Endometrium (tissue), 2 donors: ENCODE measurements at regions not wholly inside any gene's neighbourhood (a gene's known extent, or its start where the extent isn't known, plus 50 kb on each side); places are given as distances from the start of the nearest gene placed in this dataset.
"Not testable (repeated sequence)": the region's sequence is repeated elsewhere in the genome, so short reads cannot be mapped to it uniquely, and the experiment has no call there.

ENCODE experiments used
- FAIRE-seq: peaks from 2 replicates; lab custom pipeline; 2012; peaks lifted over from hg19 to GRCh38; lab: Jason Lieb, UNC
- donor health status: control.
- donor health status: control.

DNA sequence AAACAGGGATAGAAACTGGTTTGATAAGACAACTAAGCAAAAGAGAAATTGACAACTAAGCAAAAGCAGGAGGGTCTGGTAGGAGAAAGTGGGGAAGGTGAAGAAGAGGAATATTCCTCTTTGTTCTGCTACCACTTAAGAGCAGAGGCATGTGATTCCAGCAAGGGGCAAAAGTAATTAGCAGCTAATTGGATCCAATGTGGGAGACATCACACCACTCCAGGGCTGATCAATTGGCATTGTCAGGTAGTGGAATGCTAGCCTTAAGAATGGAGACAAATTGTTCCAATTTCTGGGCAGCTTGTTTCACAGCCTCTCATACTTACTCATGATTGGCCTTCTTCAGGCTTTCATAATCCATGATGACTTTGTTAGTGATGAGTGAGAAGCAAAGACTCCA, 547.1 kb upstream of the GCFC2 start:
- no peak for FAIRE-seq

DNA sequence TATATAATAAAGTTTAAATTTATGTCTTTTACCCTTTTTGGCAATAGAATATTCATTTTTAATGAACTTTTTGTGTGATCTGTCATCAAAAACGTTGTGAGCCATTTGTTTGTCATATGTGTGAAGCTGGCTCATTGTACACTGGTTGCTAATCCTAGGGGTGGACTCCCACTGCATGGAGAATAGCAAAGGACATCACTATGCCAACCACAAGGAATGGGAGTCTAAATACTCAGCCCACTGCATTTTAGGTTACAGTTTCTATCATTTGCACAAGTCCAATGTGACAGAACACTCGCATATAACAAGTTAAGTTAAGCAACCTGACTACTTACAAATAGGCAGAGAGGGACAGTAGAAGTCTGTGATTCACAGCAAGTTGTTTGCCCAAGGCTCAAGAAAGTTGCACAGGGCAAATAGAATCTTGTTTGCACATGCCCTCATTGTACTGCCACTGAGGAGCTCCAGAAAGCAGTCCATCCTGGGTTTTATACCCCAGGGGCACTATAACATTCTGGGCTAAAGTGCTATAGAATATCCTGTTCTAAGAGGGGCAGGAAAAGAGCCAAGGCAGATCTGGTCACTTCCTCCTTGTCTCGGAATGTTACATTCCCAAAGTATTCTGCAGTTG, 545.9 kb upstream of the GCFC2 start:
- no peak for FAIRE-seq

DNA sequence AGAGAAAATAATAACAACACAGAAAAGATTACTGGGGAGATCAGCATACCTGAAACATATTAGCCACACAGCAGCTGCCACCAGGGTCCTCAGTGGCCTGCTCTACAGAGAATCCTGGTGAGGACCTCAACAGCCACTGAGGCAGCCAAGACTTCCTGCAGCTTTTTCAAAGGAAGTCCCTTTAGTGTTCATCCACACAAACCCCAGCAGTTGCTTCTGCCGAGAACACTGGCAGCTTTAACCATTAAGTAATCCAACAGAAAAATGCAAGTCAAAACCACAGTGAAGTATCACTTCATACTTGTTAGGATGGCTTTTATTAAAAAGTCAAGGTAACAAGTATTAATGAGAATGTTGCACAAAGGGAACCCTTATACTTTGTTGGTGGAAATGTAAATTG, 542.0 kb upstream of the GCFC2 start:
- FAIRE-seq = no peak

DNA sequence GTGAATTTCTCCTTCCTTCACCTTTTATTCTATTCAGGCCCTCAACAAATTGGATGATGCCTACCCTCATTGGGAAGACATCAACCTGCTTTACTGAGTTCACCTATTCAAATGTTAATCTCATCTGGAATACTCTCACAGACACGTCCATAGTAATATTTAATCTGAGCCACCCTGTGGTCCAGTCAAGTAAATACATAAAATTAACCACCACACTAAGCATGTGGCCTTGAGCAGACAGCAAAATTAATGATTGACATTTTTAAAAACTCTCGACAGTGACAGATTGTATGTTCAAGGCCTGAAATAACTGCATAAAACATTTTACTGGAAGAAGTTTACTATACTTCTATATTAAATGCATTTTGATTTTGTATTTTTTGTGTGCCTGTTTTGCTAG, 540.6 kb upstream of the GCFC2 start:
- no peak for FAIRE-seq

DNA sequence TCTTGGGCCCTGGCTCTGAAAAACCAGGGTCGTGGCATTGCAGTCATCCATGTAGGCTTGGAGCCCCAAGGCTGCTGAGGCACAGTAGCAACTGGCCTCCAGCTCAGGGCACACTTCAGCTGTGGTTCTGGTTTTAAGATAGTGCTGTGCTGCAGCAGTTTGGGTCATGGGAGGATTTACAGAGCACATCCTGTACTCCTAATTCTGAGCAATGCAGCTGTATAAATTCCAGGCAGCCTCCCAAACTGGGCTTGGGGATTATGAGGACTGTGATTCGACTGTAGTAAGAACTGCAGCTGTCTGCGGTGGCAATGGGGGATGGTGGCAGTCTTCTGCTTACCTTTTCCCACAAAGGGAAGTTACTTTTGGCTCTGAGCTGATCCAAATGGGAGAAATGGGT, 536.3 kb upstream of the GCFC2 start:
- FAIRE-seq = no peak

DNA sequence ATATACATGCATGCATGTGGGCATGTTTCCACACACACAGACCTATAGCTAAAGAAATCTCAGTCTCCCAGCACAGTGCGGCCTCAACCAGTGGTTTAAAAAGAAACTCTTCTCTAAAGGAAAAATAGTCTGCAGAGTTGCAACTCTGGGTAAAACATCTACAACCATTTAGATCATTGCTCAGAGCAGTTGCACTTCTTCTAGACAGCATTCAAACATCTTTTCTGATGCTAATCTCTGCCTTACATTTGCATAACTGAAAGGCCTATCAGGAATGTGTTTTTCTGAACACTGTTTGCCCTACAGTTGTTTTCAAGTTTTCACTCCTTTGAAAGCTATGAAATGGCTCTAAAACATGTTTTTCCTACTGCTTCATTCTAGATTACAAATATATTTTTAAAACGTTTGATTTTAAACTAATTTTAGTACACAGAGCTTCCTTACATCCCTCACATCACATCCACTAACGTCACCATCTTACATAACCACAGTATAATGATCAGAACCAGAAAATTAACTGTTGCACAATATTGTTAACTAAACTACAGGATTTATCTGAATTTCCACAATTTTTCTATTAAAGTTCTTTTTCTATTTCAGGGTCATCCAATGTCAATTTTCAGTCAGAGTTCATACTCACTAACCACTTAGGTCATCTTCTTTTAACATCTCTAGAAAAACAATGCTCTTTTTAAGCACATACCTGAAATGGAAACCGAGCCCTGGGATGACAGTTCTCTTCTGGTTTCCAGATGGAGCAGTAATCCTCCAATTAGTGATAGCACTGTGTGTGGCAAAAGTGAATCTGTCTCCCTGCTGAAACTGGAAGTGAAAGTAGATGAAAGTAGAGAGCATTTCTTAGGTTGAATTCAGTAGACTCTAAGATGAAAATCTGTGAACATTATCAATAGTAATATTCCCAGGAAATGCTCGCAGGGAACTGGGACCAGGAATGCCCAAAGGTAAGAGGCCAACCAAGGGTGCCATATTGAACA, 501.6 kb upstream of the GCFC2 start:
- no peak for FAIRE-seq

DNA sequence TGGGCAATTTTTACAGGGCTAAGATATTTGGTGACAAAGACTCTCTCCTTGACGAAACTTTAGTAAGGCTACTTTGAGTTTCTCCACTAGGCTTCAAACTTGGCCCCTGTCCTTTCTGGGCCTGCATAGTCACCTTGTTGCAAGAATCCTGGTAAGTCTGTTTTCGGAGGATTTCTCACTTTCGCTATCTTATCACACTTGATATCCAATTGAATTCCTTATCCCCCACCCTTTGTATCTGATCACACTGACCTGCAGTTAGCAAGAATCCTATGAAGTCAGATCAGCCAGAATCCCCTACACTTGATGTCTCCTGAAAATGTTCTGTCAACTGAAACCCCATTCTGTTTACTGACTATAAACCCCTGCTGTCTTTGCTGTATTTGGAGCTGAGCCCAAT, 499.8 kb upstream of the GCFC2 start:
- no peak for FAIRE-seq

DNA sequence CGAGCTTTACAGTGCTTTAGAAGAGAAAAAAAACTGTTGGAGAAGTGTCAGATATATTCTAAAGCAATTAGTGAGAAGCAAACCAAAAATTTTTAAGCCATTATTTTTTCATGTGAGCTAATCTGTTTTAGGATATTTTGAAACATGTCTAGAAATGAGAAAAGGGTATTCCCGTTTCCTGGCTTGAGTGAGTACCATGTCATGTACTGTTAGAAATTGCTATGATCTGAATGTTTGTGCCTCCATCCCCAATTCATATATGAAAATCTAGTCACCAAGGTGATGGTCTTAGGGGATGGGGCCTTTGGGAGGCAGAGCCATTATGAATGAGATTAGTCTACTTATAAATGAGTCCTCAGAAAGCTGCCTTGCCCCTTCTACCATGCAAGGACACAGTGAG, 493.3 kb upstream of the GCFC2 start:
- FAIRE-seq = no peak

DNA sequence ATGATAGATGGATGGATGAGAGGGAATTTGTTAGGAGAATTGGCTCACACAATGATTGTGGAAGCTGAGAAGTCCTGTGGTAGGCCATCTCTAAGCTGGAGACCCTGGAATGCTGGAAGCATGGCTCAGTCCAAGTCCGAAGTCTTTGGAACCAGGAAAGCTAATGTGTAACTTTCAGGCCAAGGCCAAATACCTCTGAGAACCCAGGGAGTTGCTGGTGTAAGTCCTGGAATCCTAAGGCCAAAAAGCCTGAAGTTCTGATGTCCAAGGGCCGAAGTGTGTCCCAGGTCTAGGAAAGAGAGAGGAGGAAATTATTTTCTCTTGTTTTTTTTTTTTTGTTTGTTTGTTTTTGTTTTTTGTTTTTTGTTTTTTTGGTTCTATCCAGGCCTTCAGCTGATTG, 492.2 kb upstream of the GCFC2 start:
- no peak for FAIRE-seq

DNA sequence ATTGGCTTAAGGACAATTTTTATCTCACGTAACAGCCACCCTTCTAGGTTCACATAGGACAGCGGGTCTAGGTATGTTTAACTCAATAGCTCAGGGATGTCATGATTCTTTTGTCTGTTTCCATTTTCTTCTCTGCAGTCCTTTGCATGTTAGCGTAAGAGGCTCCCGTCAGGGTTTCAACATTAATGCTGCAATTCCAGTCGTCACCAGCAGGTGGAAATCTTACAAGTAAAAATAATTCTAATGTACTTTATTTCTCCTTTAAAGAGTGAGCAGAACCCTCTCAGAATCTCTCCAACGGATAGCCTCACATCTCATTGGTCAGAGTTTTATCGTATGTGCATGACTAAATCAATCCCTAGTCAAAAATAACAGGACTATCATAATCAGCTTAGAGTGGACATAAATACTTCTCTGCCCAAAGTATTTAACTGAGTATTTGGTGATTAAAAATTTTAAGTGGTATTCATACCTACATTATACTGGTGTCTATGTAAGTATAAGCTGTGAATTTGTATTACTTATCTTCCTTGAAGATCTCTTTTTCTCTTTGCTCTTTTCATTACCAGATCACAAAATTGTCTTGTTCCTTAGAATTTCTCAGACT, 487.2 kb upstream of the GCFC2 start:
- peak; percentile 67 for FAIRE-seq

DNA sequence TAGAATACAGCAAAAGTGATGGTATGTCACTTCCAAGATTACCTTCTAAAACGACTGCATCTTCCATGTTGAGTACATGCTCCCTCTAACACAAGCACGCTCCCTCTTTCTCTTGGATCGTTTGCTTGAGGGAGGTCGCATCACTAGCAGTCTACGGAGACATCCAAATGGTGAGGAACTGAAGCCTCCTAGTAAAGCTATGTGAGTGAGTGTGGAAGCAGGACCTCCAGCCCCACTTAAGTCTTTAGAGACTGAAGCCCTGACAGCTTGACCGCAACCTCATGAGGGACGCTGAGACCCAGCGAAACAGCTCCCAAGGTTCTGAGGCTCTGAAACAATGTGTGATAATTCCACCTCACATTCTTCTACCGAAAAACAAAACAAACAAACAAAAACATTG, 486.7 kb upstream of the GCFC2 start:
- no peak for FAIRE-seq

DNA sequence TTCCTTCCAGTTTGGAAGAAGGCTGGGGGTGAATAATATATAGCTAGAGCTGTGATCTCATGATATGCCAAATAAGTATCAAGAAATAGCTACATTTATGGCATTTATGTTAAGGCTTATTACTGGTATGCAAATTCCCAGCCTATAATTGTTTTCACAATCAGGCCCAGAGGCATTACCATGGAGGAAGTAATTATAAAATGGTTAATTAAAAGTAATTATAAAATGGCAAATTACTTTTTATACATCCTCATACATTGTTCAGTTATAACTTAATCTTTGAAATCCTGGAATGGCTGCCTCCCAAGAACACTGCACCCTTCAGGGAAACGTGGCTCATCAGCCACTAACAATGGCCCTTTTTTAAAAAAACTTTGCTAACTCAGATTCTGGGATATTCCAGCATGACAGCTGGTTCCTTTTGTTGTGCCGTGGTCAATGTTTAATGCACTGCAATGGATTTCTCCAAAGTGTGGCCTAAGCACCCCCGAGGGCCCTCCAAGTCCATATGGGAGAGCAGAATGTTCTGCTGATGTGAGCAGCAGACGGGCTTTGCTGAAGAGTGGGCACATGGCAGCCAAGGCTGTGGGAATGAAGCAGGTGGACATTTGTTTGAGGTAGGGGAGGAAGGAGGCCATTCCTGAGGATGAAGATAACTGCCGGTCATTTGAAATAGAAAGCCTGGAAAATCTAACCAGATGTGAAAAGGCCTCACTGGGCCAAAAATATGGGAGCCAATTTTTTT, 483.5 kb upstream of the GCFC2 start:
- no peak for FAIRE-seq

DNA sequence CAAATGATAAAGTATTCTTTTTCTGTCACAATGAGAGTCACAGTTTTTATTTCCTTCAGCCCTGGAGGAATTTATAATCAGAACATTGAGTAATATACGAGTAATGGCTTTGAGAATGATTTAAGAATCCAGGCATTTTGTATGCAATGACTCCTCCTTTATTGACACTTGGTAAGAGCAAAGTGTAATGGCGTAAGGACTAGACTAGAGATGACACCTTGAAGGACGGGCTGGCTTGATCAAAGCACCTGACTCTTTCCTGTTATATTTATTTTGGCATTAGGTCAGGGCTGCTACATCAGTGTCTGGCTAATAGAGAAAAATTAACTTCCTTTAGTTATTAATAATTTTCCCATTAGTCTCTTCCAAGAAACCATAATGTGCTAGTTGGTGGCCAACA, 482.4 kb upstream of the GCFC2 start:
- FAIRE-seq = no peak

DNA sequence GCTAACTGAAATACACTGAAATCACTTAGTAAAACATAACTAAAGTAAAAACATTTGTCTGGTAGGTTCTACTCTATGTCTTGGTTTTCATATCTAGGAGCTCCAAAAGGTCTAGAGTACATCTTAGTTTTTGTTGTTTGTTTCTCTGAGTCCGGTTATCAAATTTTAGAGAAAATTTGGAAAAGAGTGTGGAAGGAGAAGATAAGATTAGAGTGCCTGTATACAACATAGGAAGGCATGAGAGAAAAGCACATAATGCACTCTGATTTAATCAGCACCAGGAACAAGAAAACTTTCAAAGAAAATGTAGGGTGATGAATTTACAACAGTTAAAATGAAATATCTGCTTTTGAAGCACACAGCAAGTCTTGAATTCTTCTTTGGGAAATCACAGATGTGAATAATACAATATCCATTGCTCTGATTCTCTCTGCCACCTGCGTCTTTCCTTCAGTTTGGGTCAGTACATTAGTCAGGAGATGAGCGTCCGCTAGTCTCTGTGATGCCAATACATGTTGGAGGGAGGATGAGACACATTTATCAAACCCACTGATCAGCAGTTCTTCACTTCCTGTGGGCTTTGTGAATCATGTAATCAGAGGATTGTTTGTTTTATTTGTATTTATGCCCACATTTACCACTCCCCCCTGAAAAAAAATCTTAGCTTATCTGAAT, 477.8 kb upstream of the GCFC2 start:
- FAIRE-seq = no peak

DNA sequence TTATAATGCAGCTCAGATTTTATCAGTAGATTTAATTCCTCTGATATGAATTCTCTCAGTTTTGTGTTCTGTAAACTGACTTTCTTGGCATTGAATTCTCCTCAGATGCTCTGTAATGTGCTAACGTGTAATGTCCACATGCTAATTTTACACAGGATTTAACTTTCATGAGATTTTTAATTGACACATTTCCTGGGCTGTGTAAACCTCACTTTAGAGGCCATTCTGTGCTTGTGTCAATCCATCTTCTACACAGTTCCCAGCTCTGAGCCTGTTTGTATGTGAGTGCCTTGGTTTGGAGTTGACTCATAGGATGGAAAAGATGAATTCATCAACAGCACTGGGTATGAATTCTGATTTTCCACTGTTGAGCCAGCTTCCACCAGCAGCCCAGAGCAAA, 476.7 kb upstream of the GCFC2 start:
- FAIRE-seq = no peak

DNA sequence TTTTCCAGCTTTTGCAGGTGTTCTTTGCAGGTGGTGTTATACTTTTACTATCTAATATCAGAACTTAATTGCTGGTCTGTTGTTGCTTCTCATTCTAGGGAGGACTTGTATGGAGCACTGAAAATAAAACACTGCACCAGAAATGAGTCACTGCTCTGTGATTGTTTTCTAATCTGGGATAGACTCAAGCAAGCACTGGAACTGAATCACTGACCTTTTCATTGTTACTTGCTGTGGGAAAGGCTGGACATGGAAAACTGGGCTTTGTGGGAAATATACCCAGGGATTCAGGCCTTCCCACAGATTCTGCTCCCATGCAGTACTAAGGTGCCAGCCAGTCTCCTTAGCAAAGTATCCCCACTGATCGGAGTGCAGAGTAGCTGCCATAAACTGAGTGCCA, 470.0 kb upstream of the GCFC2 start:
- FAIRE-seq = no peak

DNA sequence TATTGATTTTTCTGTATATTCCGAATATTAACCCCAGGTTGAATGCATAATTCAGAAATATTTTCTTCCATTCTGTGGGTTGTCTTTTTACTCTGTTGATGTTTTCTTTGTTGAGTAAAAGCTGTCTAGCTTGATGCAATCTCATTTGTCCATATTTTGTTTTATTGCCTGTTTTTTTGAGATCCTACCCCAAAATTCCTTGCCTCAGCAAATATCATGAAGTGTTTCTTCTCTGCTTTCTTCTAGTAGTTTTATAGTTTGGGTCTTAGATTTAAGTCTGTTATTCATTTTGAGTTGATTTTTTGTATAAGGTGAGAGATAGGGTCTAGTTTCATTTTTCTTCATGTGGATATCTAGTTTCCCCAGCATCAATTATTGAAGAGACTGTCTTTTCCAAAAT, 467.9 kb upstream of the GCFC2 start:
- FAIRE-seq = no peak

DNA sequence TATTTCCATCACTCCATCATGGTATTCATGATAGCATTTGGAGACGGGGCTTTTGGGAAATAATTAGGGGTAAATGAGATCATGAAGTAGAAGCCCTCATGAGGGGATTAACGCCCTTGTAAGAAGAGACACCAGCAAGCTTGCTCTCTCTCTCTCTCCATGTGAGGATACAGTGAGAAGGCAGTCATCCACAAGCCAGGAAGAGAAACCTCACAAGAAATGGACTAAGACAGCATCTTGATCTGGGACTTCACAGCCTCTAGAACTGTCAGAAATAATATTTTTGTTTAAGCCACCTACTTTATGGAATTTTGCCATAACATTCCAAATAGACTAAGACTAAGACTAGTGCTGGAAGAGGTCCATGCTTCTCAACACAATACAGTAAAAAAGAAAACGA, 464.6 kb upstream of the GCFC2 start:
- no peak for FAIRE-seq

DNA sequence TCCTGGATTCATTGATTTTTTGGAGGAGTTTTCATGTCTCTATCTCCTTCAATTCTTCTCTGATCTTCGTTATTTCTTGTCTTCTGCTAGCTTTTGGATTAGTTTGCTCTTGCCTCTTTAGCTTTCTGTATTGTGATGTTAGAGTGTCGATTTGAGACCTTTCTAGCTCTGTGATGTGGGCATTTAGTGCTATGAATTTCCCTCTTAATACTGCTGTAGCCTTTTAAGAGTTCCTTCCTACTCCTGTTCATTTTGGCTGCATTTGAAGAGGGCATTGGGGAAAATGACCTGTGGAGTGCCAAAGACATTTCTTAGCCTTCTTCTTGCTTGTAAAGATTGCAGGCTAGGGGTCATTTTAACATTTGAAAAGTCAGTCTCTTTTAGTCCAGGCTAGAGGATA, 463.8 kb upstream of the GCFC2 start:
- no peak for FAIRE-seq

DNA sequence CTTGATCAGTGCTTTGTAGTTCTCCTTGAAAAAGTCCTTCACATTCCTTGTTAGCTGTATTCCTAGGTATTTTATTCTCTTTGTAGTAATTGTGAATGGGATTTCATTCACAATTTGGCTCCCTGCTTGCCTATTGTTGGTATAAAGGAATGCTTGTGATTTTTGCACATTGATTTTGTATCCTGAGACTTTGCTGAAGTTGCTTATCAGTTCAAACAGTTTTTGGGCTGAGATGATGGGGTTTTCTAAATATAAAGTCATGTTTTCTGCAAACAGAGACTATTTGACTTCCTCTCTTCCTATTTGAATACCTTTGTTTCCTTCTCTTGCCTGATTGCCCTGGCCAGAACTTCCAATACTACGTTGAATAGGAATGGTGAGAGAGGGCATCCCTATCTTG, 462.5 kb upstream of the GCFC2 start:
- not testable (repeated sequence) for FAIRE-seq

DNA sequence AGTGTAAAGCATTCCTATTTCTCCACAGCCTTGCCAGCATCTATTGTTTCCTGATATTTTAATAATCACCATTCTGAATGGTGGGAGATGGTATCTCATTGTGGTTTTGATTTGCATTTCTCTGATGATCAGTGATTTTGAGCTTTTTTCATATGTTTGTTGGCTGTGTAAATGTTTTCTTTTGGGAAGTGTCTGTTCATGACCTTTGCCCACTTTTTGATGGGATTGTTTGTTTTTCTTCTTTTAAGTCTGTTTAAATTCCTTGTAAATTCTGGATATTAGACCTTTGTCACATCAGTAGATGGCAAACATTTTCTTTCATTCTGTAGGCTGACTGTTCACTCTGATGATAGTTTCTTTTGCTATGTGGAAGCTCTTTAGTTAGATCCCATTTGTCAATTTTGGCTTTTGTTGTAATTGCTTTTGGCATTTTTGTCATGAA, 461.5 kb upstream of the GCFC2 start:
- not testable (repeated sequence) for FAIRE-seq

DNA sequence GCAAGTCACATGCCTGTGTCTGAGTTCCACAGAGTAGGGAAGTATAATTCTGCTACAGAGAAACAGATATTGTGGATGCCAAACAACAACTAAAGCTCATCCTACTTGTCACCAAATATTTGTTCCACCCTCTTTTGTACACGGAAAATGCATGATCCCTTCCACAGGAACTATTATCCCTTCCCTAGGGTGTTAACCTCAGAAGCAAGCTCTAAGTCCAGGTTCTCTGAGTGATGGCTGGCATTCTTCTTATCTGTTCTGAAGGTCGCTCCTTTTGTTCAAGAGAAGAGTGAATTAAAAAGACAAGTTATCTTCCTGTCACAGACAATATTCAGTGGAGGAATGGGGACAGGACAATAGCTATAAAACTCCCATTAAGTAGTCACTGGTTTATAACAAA, 460.1 kb upstream of the GCFC2 start:
- no peak for FAIRE-seq
